Posterior vena cava (tissue), 2 donors: ENCODE measurements at regions not wholly inside any gene's neighbourhood (a gene's known extent, or its start where the extent isn't known, plus 50 kb on each side); places are given as distances from the start of the nearest gene placed in this dataset.

ENCODE experiments used
- DNase-seq: peaks from one replicate; pipeline ENCODE4 v3.0.0-alpha.2; 2020; ENCODE audit warnings: low spot score
- intact Hi-C, 2 donors: fragments of 100-400 bp; cut with DNase I; formaldehyde crosslinking; loops; one replicate each; pipeline versions ENCODE4 v1.14.1 to v1.14.2; 2022 to 2023
- donor health status: DM: yes; HTN: yes; CAD: no.
- donor health status: DM: yes; HTN: yes; CAD: no.

DNA sequence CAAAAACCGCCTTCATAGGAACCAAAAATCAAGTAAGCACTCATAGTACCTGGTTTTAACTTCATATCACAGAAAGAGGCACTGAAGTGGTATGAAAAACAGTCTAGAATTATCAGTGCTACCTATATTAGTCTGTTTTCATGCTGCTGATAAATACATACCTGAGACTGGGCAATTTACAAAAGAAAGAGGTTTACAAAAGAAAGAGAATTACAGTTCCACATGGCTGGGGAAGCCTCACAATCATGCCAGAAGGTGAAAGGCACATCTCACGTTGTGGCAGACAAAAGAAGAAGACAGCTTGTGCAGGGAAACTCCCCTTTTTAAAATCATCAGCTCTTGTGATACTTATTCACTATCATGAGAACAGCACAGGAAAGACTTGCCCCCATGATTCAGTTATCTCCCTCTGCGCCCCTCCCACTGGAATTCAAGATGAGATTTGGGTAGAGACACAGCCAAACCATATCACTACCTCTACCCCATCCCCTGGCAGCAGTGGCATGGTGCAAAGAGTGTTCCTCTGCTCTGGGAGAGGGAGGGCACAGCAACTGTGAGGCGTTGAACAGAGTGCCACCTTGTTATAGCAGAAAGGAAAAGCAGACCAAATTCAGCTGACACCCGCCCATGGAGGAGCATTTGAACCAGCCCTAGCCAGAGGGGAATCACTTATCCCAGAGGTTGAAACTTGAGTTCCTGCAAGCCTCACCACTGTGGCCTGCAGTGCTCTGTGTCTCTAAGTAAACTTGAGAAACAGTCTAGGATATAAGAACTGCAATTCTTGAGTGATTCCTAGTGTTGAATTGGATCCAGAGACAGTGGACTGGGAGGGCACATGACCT, 61.9 kb upstream of the PTPRZ1 start:
- no peak for DNase-seq
- intact Hi-C loops = no loop called here

DNA sequence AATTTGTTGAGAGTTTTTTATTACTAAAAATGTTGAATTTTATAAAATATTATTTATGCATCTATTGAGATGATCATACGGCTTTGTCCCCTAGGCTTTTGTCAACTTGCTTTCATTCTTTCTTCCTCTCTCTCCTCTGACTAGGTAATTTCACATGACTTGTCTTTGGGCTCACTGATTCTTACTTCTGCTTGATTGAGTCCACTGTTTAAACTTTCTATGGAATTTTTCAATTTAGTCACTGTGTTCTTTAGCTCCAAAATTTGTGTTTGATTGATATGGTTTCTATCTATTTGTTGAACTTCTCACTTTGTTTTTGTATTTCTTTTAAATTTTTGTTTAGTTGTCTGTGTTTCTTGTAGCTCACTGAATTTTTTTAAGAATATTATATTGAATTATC, 65.9 kb upstream of the PTPRZ1 start:
- no peak for DNase-seq
- intact Hi-C loops = no loop called here

GRCh38 chr7:121803039-121803438, 69.9 kb upstream of the PTPRZ1 start:
- no peak for DNase-seq
- intact Hi-C loops = no loop called here

- intact Hi-C loops = no loop called here
- no peak for DNase-seq
These were observed 71.9 kb upstream of the PTPRZ1 start for GRCh38 chr7:121800916-121801675.

GRCh38 chr7:121798896-121799295, 74.1 kb upstream of the PTPRZ1 start:
- intact Hi-C loops = no loop called here
- DNase-seq = no peak

DNA sequence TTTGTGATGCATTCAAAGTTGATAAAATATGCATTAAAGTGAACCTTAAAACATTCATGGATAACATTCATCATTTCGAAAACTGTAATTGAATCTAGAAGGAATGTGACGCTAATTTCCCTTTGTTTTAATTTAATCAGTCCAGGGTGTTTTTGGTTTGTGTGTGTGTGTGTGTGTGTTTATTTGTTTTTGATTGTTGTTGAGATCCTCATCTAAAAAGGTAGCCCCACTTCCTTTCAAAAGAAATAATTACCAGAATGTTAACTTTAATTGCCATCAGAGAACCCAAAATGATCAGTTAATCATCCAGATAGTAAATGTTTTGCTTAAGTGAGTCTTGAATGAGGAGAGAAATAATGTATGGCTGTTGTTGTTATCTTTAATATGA, 74.5 kb upstream of the PTPRZ1 start:
- intact Hi-C loops = no loop called here
- no peak for DNase-seq

GRCh38 chr7:121797657-121798452, 75.1 kb upstream of the PTPRZ1 start:
- no peak for DNase-seq
- intact Hi-C loops = no loop called here

GRCh38 chr7:121796936-121797656, 75.9 kb upstream of the PTPRZ1 start:
- no peak for DNase-seq
- intact Hi-C loops = no loop called here

DNA sequence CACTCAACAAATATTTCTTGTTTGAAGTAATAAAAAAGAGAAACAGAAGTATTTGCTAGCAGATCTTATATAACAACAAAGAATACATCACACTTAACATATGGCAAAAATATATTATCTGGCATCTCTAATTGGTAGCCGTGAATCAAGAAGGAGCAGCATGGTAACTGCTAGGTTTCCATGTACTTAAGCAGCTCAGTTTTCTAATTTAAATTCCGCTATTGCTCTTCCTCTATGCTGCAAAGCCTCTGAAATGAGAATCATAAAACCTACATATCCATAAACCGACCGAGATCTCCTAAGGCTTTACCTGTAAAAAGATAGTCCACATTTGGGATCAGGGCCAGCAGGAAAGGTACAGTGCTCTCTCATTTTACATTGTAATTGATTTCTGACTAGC, 76.6 kb upstream of the PTPRZ1 start:
- DNase-seq = no peak
- intact Hi-C loops = no loop called here

- DNase-seq = no peak
- intact Hi-C loops = no loop called here
These were observed 77.2 kb upstream of the PTPRZ1 start for GRCh38 chr7:121795736-121796135.

DNA sequence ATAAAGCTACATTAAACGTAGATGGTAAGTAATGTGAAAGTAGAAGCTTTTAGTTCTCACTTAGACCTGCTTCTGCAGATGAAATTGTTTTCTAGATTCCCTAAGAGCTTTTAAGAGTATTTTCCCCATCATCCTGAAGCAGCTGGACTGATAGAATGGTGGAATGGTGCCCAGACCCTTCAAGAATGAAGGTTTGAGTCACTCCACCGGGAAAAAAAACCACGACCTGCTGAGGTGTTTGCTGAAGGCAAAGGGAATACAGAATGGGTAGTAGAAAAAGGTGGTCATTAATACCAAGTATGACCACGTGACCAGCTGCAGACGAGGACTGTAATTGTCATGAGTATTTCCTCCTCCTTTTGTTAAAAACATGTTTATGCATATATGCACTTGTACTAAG, 79.2 kb upstream of the PTPRZ1 start:
- intact Hi-C loops = no loop called here
- DNase-seq = no peak

DNA sequence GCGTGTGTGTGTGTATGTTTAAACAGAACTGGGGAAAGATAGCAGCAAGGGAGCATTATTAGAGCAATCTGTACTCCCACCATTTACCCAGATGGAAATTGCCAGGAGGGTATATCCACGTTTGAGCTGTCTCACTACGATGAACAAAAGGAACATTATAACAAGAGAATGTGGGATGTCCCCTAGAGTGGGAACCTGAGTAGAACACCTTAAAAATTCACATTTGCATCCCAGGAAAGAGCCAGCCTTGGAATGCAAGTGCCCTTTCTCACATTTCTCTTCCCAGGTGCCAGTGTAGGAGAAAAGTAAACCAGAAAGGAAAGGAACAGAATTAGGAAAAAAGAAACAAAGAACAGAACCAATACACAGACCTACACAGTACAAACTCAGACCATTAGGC, 95.3 kb upstream of the PTPRZ1 start:
- intact Hi-C loops = no loop called here

GRCh38 chr7:121774563-121774962, 98.4 kb upstream of the PTPRZ1 start:
- no peak for DNase-seq
- intact Hi-C loops = no loop called here

More for the DNA sequence above, 95.3 kb upstream of the PTPRZ1 start:
- no peak for DNase-seq

- intact Hi-C loops = no loop called here
- DNase-seq = no peak
These were observed 106.3 kb upstream of the PTPRZ1 start for GRCh38 chr7:121766676-121767075.

- intact Hi-C loops = no loop called here
- no peak for DNase-seq
These were observed 111.6 kb upstream of the PTPRZ1 start for GRCh38 chr7:121761399-121761798.

GRCh38 chr7:121755818-121756552, 117.0 kb upstream of the PTPRZ1 start:
- intact Hi-C loops = no loop called here

GRCh38 chr7:121755286-121755685, 117.7 kb upstream of the PTPRZ1 start:
- no peak for DNase-seq
- intact Hi-C loops = no loop called here

More at GRCh38 chr7:121755818-121756552, 117.0 kb upstream of the PTPRZ1 start:
- DNase-seq = no peak

DNA sequence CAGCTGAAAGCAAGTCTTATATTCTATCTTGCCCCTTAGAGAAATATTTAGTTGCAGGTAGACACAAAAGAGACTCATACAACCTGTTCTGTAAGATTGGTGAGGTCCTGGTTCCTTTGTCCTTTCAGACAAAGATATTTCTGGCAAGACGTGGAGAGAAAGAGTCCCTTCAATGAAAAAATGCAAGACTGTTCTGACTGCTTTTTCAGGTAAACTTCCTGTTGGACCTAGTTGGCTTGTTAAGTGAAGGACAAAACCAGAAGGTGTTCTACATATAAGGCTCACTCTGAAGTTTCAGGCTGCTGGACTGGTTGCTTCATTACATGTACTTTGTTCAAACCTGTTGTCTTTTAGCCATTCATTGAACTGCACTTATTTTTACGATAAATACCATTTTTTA, 119.0 kb upstream of the PTPRZ1 start:
- DNase-seq = no peak
- intact Hi-C loops = no loop called here

DNA sequence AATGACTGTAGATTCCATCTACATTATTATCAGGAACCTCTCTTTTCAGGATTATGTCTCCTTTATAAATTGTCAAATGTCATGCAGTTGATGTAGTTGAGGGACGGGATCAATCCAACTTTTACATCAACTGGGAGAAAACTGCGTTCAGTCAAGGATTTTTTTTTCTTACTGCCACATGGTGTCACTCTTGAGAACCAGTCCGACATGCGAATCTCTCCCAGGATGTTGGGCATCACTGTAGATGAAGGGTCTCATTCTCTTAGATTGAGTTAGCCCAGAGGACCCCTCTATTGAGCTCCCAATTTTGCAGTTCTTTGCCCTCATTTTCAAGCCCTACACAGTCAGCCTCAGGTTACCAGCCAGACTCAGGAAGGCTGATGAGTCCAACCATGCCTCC, 120.3 kb upstream of the PTPRZ1 start:
- no peak for DNase-seq
- intact Hi-C loops = no loop called here
